Ammon's horn (tissue), 1 donor: ENCODE measurements at regions not wholly inside any gene's neighbourhood (a gene's known extent, or its start where the extent isn't known, plus 50 kb on each side); places are given as distances from the start of the nearest gene placed in this dataset.

Experiments
- DNase-seq: peaks from one replicate; pipeline ENCODE4 v3.0.0-alpha.2; 2016; ENCODE audit warnings: low spot score

- no peak for DNase-seq
Measured at GRCh38 chr2:239496700-239497099, 95.9 kb upstream of the HDAC4 start.

DNA sequence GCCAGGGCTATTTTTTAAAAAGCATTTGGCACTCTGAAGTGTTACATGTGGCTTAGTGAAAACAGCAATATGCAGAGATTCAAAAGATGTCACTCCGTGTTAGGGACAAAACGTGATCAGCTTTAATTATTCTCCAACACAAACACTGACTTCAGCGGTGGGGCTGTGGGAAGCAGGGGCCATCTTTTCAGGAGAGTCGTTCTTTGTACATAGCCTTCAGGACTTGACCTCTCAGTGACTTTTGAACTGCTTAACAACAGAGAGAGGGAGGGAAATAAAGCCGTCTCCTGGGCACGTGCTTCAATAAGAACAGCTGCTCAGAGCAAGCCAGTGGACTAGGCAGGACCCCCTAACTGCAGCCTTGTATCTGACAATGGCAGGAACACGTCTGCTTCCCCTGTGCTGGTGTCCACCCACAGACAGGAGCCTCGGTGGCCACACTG is 95.0 kb upstream of the HDAC4 start:
- DNase-seq = no peak

- no peak for DNase-seq
Measured at GRCh38 chr2:239495175-239495574, 94.4 kb upstream of the HDAC4 start.

DNA sequence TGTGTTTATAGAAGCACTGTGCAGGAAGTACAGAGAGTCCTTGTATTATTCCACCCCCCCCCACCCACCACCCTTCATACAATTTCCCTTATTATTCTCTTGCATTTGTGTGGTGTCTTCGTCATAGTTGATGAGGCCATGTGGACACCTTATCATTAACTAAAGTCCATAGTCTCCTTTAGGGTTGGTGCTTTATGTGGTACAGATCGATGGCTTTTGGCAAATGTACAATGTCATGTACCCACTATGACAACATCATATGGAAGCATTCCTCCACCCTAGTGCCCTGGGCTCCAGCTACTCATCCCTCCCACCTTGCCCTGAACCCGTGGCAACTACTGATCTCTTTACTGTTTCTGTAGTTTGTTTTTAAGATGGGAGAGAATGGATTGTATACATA is 93.8 kb upstream of the HDAC4 start:
- DNase-seq = no peak

DNA sequence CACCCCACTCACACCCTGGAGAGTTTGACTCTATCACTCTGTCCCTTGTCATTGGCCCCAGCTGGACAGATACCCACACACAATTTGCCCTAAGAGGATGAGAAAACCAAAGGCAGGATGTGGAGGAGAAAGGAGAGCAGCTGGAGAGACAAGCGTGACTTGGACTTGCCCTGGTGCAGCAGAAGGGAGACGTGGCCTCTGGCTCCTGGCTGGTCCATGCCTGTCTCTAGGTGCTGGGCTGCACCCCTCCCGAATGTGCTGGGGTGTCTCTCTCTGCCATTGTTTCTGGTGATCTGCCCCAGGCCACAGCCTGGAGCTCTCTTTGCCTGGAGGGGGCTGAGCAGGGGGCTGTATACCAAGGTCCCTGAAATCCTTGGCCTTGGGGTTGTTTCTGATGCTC is 88.7 kb upstream of the HDAC4 start:
- no peak for DNase-seq

GRCh38 chr2:239488125-239488524 is 87.3 kb upstream of the HDAC4 start:
- no peak for DNase-seq

GRCh38 chr2:239487272-239487671 is 86.5 kb upstream of the HDAC4 start:
- DNase-seq = no peak

DNA sequence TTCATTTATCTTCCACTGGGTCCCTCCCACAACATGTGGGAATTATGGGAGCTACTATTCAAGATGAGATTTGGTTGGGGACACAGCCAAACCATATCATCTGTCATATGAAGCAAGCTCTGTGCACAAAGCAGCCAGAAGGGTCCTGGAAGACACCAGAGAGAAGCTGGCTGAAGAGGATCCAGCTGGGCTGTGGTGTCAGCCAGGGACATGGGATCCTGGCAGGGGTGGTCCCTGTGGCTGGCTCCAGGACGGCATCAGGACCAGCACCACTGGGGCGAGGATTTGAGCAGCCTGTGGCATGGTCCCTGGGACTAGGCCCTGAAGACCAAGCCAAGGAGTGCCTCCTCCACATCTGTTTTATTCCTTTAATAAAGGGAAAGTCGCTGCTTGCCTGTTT is 84.8 kb upstream of the HDAC4 start:
- no peak for DNase-seq

GRCh38 chr2:239484571-239485355 is 83.9 kb upstream of the HDAC4 start:
- DNase-seq = no peak

DNA sequence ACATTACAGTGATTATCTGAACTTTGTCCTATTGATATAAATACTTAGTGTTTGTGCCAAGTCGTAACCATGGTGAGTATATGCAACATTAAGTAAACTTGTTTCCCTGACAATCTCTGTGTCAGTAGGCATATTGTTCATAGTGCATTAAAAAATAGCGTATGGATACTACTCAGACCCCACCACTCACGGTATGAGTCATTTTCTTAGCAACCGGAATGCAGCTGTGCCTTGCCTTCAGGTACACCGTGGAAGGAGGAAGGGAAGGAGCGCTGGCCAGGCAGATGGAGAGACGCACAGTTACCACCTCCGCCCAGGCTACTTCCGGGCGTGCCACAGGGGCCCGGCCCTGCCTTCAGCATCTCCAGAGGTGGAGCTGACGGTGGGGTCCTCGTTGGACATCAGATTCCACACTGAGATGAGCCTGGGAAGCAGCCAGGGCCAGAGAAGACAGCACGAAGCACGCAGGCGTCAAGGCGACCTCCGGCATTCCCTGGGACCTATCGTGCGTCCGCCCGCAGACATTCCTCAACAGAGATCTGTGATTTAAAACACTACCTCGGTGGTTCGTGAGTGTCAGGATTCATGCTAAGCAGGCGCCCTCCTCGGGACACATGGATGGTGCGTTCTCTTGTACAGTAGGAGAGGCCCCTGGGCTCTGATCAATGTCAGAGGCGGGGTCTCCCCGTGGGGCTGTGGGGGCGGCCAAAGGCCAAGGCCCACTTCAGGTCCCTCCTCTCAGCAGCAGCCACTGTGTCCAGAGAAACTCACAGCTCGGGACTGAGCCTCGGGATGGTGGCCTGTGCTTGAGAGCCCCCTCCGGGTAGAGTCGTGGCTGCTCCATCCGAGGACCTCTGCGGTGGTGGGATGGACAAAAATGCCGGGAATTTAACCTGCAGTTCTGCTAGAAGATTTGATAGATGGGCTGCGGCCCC is 82.2 kb upstream of the HDAC4 start:
- DNase-seq = no peak

DNA sequence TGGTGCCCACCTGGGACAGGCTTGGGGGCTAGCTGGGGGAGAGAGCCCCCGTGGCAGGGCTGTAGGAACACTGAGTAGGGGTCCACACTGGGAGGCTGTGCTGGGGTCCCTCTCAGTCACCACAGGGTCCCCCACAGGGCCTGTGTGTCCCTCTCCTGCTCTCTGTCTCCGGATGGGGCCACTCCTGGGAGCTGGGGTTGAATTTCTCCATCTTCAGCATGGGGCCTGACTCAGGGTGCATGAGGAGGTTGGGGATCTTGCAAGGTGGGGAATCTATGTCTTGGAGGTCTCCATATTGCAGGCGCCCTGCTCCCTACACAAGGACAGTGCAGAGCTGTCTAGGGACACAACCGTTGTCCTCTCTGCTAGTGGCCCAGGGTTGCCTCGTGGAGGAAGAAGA is 78.7 kb upstream of the HDAC4 start:
- no peak for DNase-seq

DNA sequence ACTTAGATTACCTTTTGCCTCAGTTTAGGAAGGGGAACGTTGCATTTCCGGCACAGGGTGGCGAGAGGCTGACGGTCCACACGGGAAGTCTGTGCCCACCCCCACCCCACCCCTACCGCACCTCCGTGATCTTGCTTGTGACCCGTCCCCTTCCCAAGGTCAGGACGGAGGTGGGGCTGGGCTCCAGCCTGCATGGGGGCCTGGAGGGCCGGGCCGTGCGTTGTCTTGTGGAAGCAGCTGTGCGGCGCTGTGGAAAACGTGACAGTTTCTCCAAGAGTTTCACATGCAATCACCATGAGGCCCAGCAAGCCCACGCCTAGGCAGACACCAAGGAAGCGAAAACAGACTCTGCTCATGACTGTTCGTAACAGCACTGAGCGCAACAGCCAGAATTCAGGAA is 76.8 kb upstream of the HDAC4 start:
- DNase-seq = no peak

DNA sequence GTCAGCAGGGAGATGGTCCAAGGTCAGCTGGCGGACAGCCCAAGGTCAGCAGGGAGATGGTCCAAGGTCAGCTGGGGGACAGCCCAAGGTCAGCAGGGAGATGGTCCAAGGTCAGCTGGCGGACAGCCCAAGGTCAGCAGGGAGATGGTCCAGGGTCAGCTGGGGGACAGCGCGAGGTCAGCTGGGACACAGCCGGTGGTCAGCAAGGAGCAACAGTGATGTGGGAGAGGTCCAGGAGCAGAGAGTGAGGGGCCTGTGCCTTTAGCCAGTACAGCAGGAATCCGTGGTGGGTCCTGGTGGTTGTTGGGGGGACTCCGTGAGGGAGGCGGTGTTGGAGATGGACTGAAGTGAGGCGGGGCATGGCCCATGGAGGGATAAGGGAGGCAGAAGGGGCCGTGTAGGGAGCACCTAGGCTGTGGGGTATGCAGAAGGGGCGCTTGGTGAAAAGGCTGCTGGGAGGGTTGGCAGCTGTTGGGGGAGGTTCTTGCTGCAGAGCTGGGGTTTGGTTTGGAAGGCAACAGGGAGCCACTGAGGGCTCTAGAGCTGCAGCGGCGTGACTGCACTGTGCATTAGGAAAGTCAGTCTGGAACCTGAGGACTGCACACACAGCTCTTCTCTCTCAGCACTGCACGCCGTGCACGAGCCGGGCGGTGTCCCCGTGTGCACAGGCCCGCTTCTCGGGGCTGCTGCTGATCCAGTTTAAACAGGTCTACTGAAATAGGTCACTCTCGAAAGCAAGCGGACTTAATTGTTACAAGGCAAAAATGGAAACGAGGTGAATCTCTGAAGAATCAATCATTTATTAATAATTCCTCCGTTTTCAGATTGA is 76.2 kb upstream of the HDAC4 start:
- no peak for DNase-seq

- DNase-seq = no peak
Measured at GRCh38 chr2:239476029-239476756, 75.4 kb upstream of the HDAC4 start.

- no peak for DNase-seq
Measured at GRCh38 chr2:239475161-239476028, 74.6 kb upstream of the HDAC4 start.

DNA sequence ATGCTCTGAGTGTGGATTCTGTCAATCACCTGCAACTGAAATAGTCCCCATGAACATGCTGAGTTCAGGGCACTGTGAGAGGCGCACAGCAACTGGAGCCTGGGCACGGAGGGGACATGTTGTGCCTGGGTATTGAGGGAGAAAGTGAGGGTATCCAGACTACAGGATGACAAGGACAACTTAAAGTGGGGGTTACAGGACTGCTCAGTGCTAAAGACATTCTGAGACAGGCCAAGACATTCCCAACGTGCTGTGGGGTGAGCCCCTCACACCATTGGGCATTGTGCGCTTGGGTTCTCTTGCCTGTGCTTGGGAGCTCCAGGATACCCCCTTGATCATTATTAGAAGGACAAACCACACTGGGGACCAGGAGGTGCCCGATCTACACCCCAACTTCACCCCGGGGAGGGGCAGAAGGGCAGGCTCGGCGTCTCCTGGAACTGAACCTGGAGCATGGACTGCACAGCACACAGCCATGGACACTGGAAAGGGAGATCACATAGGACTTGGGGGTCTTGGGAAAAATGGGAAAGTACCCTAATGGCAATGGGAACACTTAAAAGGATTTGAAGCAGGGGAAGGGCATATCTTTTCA is 72.5 kb upstream of the HDAC4 start:
- DNase-seq = no peak

DNA sequence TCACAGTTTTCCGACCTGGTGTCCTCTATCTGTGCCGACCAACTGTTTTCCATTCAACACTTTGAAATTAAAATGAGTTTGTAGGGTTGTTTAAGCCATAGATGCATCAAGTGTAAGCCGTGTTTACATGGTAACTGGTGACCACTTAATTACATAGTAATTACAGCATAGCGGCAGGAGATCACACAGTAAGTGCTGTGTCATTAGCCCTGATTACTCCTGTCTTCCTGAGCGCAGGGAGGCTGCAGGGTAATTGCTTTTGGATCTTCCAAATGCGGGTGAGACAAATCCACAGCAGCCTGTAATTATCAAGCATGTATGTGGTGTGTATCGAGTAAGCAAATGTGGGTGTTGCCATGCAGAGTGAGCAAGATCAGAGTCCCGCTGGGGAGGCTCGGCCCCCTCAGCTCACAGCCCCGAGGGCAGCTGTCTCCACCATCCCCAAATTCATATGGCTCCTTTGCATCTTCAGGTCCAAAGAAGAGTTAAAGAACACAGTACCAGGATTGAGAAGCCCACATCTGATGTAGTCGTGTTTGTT is 71.5 kb upstream of the HDAC4 start:
- no peak for DNase-seq

GRCh38 chr2:239471011-239471792 is 70.4 kb upstream of the HDAC4 start:
- DNase-seq = no peak
